Liver (tissue), 7 donors: ENCODE measurements at regions not wholly inside any gene's neighbourhood (a gene's known extent, or its start where the extent isn't known, plus 50 kb on each side); places are given as distances from the start of the nearest gene placed in this dataset.

Experiments used
- DNase-seq: peaks from one replicate; pipeline ENCODE4 v3.0.0-alpha.2; 2017; ENCODE audit warnings: low spot score
- H3K27ac ChIP-seq, 2 donors: one replicate each; pipeline ENCODE4 v1.7.0; 2013; ENCODE audit warnings: inconsistent platforms in 2 of 2, low read length in 2 of 2, control low read depth in 1 of 2, low read depth in 1 of 2, mild to moderate bottlenecking in 1 of 2
- H3K27me3 ChIP-seq, 4 donors: one replicate each; pipeline versions ENCODE4 v1.6.1 to v1.7.0; 2013; ENCODE audit warnings: low read length in 3 of 4, inconsistent platforms in 1 of 4, mild to moderate bottlenecking in 1 of 4, moderate library complexity in 1 of 4; ENCODE audit not compliant: control insufficient read depth in 4 of 4, insufficient read depth in 4 of 4
- H3K36me3 ChIP-seq, 4 donors: one replicate each; pipeline versions ENCODE4 v1.6.1 to v1.7.0; 2013; ENCODE audit warnings: low read length in 3 of 4, mild to moderate bottlenecking in 3 of 4, low read depth in 1 of 4, moderate library complexity in 1 of 4; ENCODE audit not compliant: control insufficient read depth in 4 of 4, insufficient read depth in 3 of 4
- H3K4me1 ChIP-seq, 4 donors: one replicate each; pipeline versions ENCODE4 v1.6.1 to v1.7.0; 2013; ENCODE audit warnings: low read length in 3 of 4, mild to moderate bottlenecking in 3 of 4, moderate library complexity in 1 of 4; ENCODE audit not compliant: control insufficient read depth in 4 of 4, insufficient read depth in 4 of 4
- H3K4me3 ChIP-seq, 3 donors: one replicate each; pipeline versions ENCODE4 v1.6.1 to v1.7.0; 2013; ENCODE audit warnings: low read length in 3 of 3, control low read depth in 1 of 3, low read depth in 1 of 3, mild to moderate bottlenecking in 1 of 3
- H3K9ac ChIP-seq, 2 donors: one replicate each; pipeline ENCODE4 v1.7.0; 2013; ENCODE audit warnings: low read length in 2 of 2, mild to moderate bottlenecking in 2 of 2, moderate library complexity in 2 of 2, control low read depth in 1 of 2, low read depth in 1 of 2
- H3K9me3 ChIP-seq, 4 donors: one replicate each; pipeline versions ENCODE4 v1.6.1 to v1.7.0; 2013; ENCODE audit warnings: low read length in 3 of 4; ENCODE audit not compliant: control insufficient read depth in 4 of 4
- EGR1 ChIP-seq, 2 donors: IDR thresholded peaks; 2 replicates each; pipeline ENCODE4 v1.6.1; 2016 to 2018; ENCODE audit warnings: antibody characterized with exemption in 2 of 2, low read depth in 2 of 2
- GABPA ChIP-seq, 2 donors: IDR thresholded peaks in 1 of 2; conservative IDR thresholded peaks in 1 of 2; 2 replicates each; pipeline ENCODE4 v1.6.1; 2016; ENCODE audit warnings: antibody characterized with exemption in 2 of 2, mild to moderate bottlenecking in 1 of 2, moderate library complexity in 1 of 2
- HNF4G ChIP-seq: IDR thresholded peaks from 2 replicates; pipeline ENCODE4 v1.6.1; 2016; ENCODE audit warnings: antibody characterized with exemption
- NR2F2 ChIP-seq: IDR thresholded peaks from 2 replicates; pipeline ENCODE4 v1.6.1; 2016; ENCODE audit warnings: antibody characterized with exemption
- RAD21 ChIP-seq, 2 donors: IDR thresholded peaks; 2 replicates each; pipeline ENCODE4 v1.6.1; 2016; ENCODE audit warnings: antibody characterized with exemption in 2 of 2, mild to moderate bottlenecking in 2 of 2
- REST ChIP-seq: IDR thresholded peaks from 2 replicates; pipeline ENCODE4 v1.6.1; 2016; ENCODE audit warnings: antibody characterized with exemption, mild to moderate bottlenecking
- RXRA ChIP-seq, 2 donors: IDR thresholded peaks; 2 replicates each; pipeline ENCODE4 v1.6.1; 2017 to 2018; ENCODE audit warnings: antibody characterized with exemption in 2 of 2, mild to moderate bottlenecking in 1 of 2
- SP1 ChIP-seq: IDR thresholded peaks from 2 replicates; pipeline ENCODE4 v1.6.1; 2018; ENCODE audit warnings: antibody characterized with exemption, mild to moderate bottlenecking
- TAF1 ChIP-seq: conservative IDR thresholded peaks from 2 replicates; pipeline ENCODE4 v1.6.1; 2016; ENCODE audit warnings: antibody characterized with exemption, mild to moderate bottlenecking
- YY1 ChIP-seq: IDR thresholded peaks from 2 replicates; pipeline ENCODE4 v1.6.1; 2016; ENCODE audit warnings: antibody characterized with exemption, mild to moderate bottlenecking
- ZBTB33 ChIP-seq: IDR thresholded peaks from 2 replicates; pipeline ENCODE4 v1.6.1; 2016; ENCODE audit warnings: antibody characterized with exemption
- WGBS: extraction: QIAGEN DNeasy Blood & Tissue Kit; methylation state at CpG from one replicate; pipeline ENCODE4 v1.1.7; 2013; 5-methylcytosine and 5-hydroxymethylcytosine counted together
- TF ChIP-seq, protein P1 (sequence below): IDR thresholded peaks from 2 replicates; pipeline ENCODE4 v1.6.1; 2016; ENCODE audit warnings: antibody characterized with exemption
- TF ChIP-seq, protein P2 (sequence below): IDR thresholded peaks from 2 replicates; pipeline ENCODE4 v1.6.1; 2016; ENCODE audit warnings: antibody characterized with exemption
- donor health status: healthy.
- donor health status: healthy.
- donor health status: healthy.
- donor health status: healthy.

GRCh38 chr1:193663965-193664364, 477.6 kb upstream of the B3GALT2 start (continued):
- TF ChIP-seq ZBTB33, result no peak
- no peak for TF ChIP-seq HNF4G
- TF ChIP-seq RAD21 (IDR thresholded peaks at IDR 0.05), result no peak
- TF ChIP-seq, protein P1, sequence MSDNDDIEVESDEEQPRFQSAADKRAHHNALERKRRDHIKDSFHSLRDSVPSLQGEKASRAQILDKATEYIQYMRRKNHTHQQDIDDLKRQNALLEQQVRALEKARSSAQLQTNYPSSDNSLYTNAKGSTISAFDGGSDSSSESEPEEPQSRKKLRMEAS, result no peak
- TF ChIP-seq EGR1 (IDR thresholded peaks at IDR 0.05; ENCODE audit: low read depth in 2 of 2), result no peak
- TF ChIP-seq GABPA (IDR thresholded peaks at IDR 0.05 in 1 of 2, conservative IDR thresholded peaks at IDR 0.05 in 1 of 2), result no peak

- no peaks in the 10 kb centered on the region for H3K36me3 ChIP-seq
- no peak for DNase-seq
- H3K9ac ChIP-seq, result no peak overlapping the region
- no peaks in the 10 kb centered on the region for H3K4me1 ChIP-seq
- H3K27me3 ChIP-seq, result no peaks in the 10 kb centered on the region
- 94% methylated on average over 2 of the region's 2 CpGs for WGBS
- no peak overlapping the region for H3K27ac ChIP-seq
- TF ChIP-seq EGR1 (IDR thresholded peaks at IDR 0.05; ENCODE audit: low read depth in 2 of 2), result no peak
- no peak for TF ChIP-seq NR2F2
- no peak for TF ChIP-seq ZBTB33
- TF ChIP-seq HNF4G, result no peak
- no peak for TF ChIP-seq SP1
- TF ChIP-seq RAD21 (IDR thresholded peaks at IDR 0.05), result no peak
- TF ChIP-seq GABPA (IDR thresholded peaks at IDR 0.05 in 1 of 2, conservative IDR thresholded peaks at IDR 0.05 in 1 of 2), result no peak
- TF ChIP-seq, protein P1, result no peak
- TF ChIP-seq, protein P2, sequence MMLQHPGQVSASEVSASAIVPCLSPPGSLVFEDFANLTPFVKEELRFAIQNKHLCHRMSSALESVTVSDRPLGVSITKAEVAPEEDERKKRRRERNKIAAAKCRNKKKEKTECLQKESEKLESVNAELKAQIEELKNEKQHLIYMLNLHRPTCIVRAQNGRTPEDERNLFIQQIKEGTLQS, result no peak
- TF ChIP-seq REST, result no peak
- no peak for TF ChIP-seq YY1
- TF ChIP-seq RXRA (IDR thresholded peaks at IDR 0.05), result no peak
- no peak for TF ChIP-seq TAF1
- no peaks in the 10 kb centered on the region for H3K9me3 ChIP-seq
- H3K4me3 ChIP-seq, result no peak overlapping the region
Measured at GRCh38 chr1:193662030-193662429, 475.6 kb upstream of the B3GALT2 start.
